PFSK-1 (cell line): ENCODE measurements at regions not wholly inside any gene's neighbourhood (a gene's known extent, or its start where the extent isn't known, plus 50 kb on each side); places are given as distances from the start of the nearest gene placed in this dataset.

Experiments
- POLR2AphosphoS5 ChIP-seq: IDR thresholded peaks from 2 replicates; pipeline ENCODE4 v1.6.1; 2012; ENCODE audit warnings: low read depth, mild to moderate bottlenecking, control low read depth, low read length, moderate library complexity
- REST ChIP-seq, 2 experiments: IDR thresholded peaks; 2 replicates each; pipeline versions ENCODE4 v1.6.1 to v1.8.0; 2011 to 2012; ENCODE audit warnings: low read depth in 2 of 2, low read length in 2 of 2, control low read depth in 1 of 2, inconsistent platforms in 1 of 2, mild to moderate bottlenecking in 1 of 2, moderate library complexity in 1 of 2; ENCODE audit not compliant: insufficient read depth in 1 of 2
- SIN3A ChIP-seq: IDR thresholded peaks from 2 replicates; pipeline ENCODE4 v1.6.1; 2012; ENCODE audit warnings: mild to moderate bottlenecking, low read length, moderate library complexity, borderline replicate concordance; ENCODE audit not compliant: insufficient read depth
- TAF1 ChIP-seq: IDR thresholded peaks from 2 replicates; pipeline ENCODE4 v1.6.1; 2012; ENCODE audit warnings: low read length, control low read depth, borderline replicate concordance; ENCODE audit not compliant: insufficient read depth

GRCh38 chr11:119782739-119783072 is 53.7 kb upstream of the NECTIN1 start:
- TF ChIP-seq POLR2AphosphoS5 (no peak), SIN3A (no peak), REST (IDR thresholded peaks at IDR 0.05; ENCODE audit: insufficient read depth in 1 of 2, low read depth in 2 of 2, low read length in 2 of 2) (no peak), TAF1 (no peak)
